ENCODE measurements at regions not wholly inside any gene's neighbourhood (a gene's known extent, or its start where the extent isn't known, plus 50 kb on each side); places are given as distances from the start of the nearest gene placed in this dataset.

GRCh38 chrX:51148848-51149247 lies 183.8 kb upstream of the NUDT10 start:
- H3K9me3 ChIP-seq (replicated peaks in 1 of 2; ENCODE audit: control insufficient read depth in 1 of 2, insufficient read depth in 1 of 2, low read length in 2 of 2), result no peaks in the 10 kb centered on the region
- Mint-ChIP-seq H3K9me3 (peaks cover 0 to 2% (median 0%) of the 10 kb centered on the region in 7 donors), H3K27ac (no peak overlapping the region), H3K4me1 (no peaks in the 10 kb centered on the region), H3K4me3 (no peak overlapping the region), H3K27me3 (ENCODE audit: low read depth in 3 of 3) (peaks cover 0 to 7% (median 0%) of the 10 kb centered on the region in 3 donors), H3K36me3 (no peaks in the 10 kb centered on the region)
- no peaks in the 10 kb centered on the region for H3K4me1 ChIP-seq (ENCODE audit: control insufficient read depth in 1 of 2, insufficient read depth in 2 of 2, low read length in 2 of 2)
- intact Hi-C loops (cut with micrococcal nuclease), result no loop called here
- H3K4me3 ChIP-seq (replicated peaks in 1 of 3; ENCODE audit: low read depth in 2 of 3, low read length in 3 of 3), result no peak overlapping the region
- DNase-seq, result no peak
- WGBS (ENCODE audit: insufficient coverage), result 27% methylated on average over 2 of the region's 2 CpGs
- no peak overlapping the region for H3K9ac ChIP-seq (ENCODE audit: insufficient read depth, low read length, poor library complexity, severe bottlenecking)
- no peak for TF ChIP-seq CTCF (IDR thresholded peaks at IDR 0.05)
- H4K20me1 ChIP-seq (ENCODE audit: insufficient read depth, low read length), result no peaks in the 10 kb centered on the region
- no peaks in the 10 kb centered on the region for H3K36me3 ChIP-seq (replicated peaks in 1 of 2; ENCODE audit: control insufficient read depth in 1 of 2, insufficient read depth in 2 of 2, low read length in 2 of 2)
- H2AFZ ChIP-seq (ENCODE audit: insufficient read depth, low read depth, low read length, poor library complexity, severe bottlenecking), result no peak overlapping the region
- no peak overlapping the region for H3K4me2 ChIP-seq (replicated peaks; ENCODE audit: extremely low read depth, low read length, poor library complexity, severe bottlenecking)
- H3K27ac ChIP-seq (ENCODE audit: low read depth in 1 of 2, low read length in 2 of 2), result no peak overlapping the region
- peaks cover 0 to 9% of the 10 kb centered on the region in 2 donors for H3K27me3 ChIP-seq (ENCODE audit: control insufficient read depth in 2 of 2, insufficient read depth in 2 of 2, low read length in 2 of 2)
- no peaks in the 10 kb centered on the region for H3K79me2 ChIP-seq (ENCODE audit: insufficient read depth, low read length)

DNA sequence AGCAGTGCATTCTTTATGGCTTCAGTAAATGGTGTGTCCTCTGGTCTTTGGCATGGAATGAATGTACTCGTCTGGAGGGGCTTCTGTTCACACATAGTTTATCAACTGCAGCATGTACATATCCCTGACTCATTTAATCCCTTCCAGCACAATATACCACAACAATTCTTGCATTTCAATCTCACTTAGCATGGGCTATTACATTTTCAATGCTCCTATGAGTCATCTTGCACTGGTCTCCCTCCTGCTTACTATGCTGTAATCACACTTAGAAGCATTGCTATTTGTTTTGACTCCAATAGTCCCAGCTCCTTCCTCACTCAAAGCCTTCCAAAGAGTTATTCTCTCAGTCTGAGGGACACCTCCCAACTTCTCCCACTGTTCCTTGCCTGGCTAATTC lies 180.9 kb upstream of the NUDT10 start:
- H3K36me3 Mint-ChIP-seq, result no peaks in the 10 kb centered on the region
- H3K4me3 ChIP-seq (replicated peaks in 1 of 3; ENCODE audit: low read depth in 2 of 3, low read length in 3 of 3), result no peak overlapping the region
- no peaks in the 10 kb centered on the region for H3K4me1 ChIP-seq (ENCODE audit: control insufficient read depth in 1 of 2, insufficient read depth in 2 of 2, low read length in 2 of 2)
- H3K27ac ChIP-seq (ENCODE audit: low read depth in 1 of 2, low read length in 2 of 2), result no peak overlapping the region
- H4K20me1 ChIP-seq (ENCODE audit: insufficient read depth, low read length), result no peaks in the 10 kb centered on the region
- peaks cover 0 to 10% (median 1%) of the 10 kb centered on the region in 3 donors for H3K27me3 Mint-ChIP-seq (ENCODE audit: low read depth in 3 of 3)
- H3K27ac Mint-ChIP-seq, result no peak overlapping the region
- peaks cover 0 to 7% of the 10 kb centered on the region in 2 donors for H3K27me3 ChIP-seq (ENCODE audit: control insufficient read depth in 2 of 2, insufficient read depth in 2 of 2, low read length in 2 of 2)
- H3K4me1 Mint-ChIP-seq, result no peaks in the 10 kb centered on the region
- peaks cover 0 to 2% (median 0%) of the 10 kb centered on the region in 7 donors for H3K9me3 Mint-ChIP-seq
- no peak for DNase-seq
- TF ChIP-seq CTCF (IDR thresholded peaks at IDR 0.05), result no peak
- no peak overlapping the region for H3K4me3 Mint-ChIP-seq
- intact Hi-C loops (cut with micrococcal nuclease), result no loop called here
- WGBS (ENCODE audit: insufficient coverage), result no CpG with 5 or more reads among the region's 1 CpG
- H3K79me2 ChIP-seq (ENCODE audit: insufficient read depth, low read length), result no peaks in the 10 kb centered on the region
- no peak overlapping the region for H2AFZ ChIP-seq (ENCODE audit: insufficient read depth, low read depth, low read length, poor library complexity, severe bottlenecking)
- H3K9ac ChIP-seq (ENCODE audit: insufficient read depth, low read length, poor library complexity, severe bottlenecking), result no peak overlapping the region
- no peaks in the 10 kb centered on the region for H3K36me3 ChIP-seq (replicated peaks in 1 of 2; ENCODE audit: control insufficient read depth in 1 of 2, insufficient read depth in 2 of 2, low read length in 2 of 2)
- H3K9me3 ChIP-seq (replicated peaks in 1 of 2; ENCODE audit: control insufficient read depth in 1 of 2, insufficient read depth in 1 of 2, low read length in 2 of 2), result no peaks in the 10 kb centered on the region
- H3K4me2 ChIP-seq (replicated peaks; ENCODE audit: extremely low read depth, low read length, poor library complexity, severe bottlenecking), result no peak overlapping the region

Measured in CD14-positive monocyte (primary cell).